NCI-H2029 treated with DMSO at 0.1 percent for 48 hours (cell line): ENCODE measurements at regions not wholly inside any gene's neighbourhood (a gene's known extent, or its start where the extent isn't known, plus 50 kb on each side); places are given as distances from the start of the nearest gene placed in this dataset.

Experiments used
- DNase-seq: peaks from one replicate; lab custom pipeline; 2025; lab: John Stamatoyannopoulos, UW

DNA sequence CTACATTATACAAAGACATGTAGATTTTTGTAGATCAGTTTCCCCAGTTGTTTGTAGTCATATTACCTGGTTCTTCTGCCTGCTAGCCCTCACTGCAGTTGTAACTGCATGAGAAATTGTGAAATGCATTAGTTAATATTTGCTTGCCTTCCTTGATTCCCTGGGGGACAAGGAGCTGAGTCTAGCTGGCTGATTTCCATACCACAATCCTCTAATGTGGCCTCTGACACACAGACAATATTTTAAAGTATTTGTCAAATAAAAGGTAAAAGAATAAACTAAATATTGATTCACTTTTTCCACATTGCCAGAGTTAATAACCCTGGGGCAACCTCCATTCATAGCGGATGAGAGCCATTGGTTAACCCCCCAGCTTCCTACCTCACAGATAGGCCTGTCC, 128.8 kb upstream of the TMEM132C start:
- no peak for DNase-seq

DNA sequence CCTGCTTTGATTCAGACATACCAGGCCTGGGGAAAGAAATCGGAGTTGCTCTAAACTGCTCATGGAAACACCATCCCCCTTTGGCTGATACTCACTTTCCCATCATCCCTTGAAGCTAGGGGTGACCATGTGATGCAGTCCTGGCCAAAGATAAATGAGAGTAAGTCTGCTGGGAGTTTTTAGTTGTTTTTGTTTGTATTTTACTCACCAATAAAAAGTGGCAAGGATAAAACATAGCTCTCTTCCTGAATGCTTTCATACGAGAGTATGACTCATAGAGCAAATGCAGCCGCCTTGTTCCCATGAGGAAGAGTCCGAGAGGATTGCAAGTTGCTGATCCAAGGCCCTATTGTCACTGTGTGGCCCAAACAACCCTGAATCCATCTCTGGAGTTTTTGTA, 126.4 kb upstream of the TMEM132C start:
- no peak for DNase-seq

DNA sequence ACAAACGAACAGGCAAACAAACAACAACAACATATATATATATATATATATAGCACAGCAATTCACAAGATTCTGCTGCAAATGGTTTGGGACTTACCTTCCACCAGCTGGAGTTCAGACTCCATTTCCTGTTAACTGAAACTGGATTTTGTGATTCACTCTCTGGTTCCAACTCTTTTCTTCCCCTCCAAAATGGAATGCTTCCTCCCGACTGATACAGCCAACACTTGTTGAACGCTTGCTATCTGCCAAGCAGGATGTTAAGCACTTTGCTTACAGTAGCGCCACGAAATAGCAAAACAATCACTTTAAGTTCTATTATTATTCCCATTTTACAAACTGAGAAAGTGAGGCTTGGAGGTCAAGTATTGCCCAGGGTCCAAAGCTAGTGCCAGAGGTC, 116.0 kb upstream of the TMEM132C start:
- DNase-seq: no peak

DNA sequence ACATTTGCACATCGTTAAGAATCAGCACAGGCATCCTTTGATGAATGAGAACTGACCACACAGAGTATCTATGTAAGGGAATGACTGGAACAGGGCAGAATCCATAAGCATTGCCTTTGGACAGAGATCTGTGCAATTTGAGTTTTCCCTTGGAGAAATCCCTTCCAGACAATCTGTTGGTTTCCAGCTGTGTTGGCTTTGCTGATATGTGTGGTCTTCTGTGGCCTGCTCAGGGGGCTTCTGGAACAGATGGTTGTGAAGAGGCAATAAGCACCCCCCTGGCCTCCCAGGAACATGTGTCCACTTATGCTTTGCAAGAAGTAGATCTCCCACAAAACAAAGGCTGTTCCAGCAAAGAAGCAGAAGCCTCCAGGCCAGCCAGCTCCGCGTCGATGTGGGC, 111.4 kb upstream of the TMEM132C start:
- no peak for DNase-seq

DNA sequence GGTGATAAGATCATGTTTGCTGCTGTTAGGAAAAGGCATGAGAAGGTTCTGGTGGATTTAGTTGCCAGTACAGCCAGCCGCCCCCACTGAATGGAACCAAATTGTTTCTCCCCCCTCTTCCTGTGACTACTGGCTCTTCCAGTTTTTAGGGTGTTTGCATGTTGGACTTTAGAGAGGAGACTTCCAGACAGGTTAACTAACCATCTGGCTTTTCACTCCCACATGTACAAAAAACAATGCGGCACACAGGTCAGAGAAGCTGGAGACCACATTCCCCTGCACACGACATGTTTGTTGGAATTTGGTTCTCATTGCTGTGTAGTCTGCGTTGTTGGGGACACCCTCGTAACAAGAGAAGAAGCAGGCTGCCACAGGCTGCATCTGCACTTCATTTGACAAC, 103.9 kb upstream of the TMEM132C start:
- DNase-seq: no peak

DNA sequence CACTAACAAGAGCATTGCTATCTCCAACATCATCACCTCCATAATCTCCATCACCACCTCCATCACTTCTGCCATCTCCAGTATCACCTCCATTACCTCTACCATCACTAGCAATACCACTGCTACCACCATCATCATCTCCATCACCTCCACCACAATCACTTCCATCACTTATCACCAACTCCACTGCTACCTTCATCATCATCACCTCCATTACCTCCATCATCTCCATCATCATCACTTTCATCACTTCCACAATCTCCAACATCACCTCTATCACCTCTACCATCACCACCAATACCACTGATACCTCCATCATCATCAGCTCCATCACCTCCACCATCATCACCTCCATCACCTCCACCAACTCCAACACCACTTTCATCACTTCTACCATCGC, 102.4 kb upstream of the TMEM132C start:
- DNase-seq: no peak

DNA sequence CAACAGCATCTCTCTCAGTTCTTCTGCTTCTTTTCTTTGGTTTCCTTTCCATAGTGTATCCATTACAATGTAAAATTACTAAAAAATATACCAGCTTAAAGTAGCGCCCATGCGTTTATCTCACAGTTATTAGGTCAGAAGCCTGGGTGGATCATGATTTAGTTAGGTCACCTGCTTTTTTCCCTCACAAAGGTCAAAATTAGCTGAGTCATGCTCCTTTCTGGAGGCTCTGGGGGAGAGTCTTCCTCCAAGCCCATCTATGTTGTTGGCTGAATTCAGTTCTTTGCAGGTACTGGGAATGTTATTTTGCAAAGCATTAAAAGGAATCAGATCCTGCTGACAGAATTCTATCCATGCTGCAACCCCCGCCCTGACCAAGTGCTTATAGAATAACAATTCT, 101.6 kb upstream of the TMEM132C start:
- DNase-seq: no peak

DNA sequence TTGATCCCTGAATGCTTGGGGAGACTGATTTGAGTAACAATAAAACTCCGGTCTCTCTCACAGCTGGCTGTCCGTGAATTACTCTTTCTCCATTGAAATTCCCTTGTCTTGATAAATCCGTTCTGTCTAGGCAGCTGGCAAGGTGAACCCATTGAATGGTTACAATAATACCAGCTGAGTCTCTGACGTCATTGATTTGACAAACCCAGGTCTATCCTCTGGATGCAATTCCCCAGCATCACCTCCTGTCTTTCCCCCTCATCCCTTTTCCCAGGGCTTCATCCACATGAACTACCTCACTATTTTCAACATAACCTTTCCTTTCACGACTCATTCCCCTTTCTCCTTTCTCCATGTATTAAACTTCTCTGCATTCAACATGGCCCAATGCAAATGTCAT, 98.7 kb upstream of the TMEM132C start:
- no peak for DNase-seq

DNA sequence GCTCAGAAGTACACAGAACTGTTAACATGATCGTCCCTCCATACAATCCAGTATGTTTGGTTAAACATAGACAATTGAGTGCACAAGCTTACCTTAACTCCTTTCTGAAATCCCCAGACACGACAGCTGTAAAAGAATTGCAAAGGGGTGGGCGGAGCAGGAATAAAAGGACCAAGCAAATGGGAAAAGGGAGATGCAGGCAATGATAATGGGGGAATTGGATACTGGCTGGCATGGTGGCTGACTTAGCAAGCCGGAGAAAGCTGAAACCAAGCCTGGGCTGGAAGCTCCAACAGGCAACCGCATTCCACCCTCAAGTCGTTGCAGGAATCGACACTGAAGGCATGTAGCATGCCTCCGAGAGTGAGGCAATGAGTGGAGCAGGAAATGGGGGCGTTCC, 96.8 kb upstream of the TMEM132C start:
- DNase-seq: no peak

DNA sequence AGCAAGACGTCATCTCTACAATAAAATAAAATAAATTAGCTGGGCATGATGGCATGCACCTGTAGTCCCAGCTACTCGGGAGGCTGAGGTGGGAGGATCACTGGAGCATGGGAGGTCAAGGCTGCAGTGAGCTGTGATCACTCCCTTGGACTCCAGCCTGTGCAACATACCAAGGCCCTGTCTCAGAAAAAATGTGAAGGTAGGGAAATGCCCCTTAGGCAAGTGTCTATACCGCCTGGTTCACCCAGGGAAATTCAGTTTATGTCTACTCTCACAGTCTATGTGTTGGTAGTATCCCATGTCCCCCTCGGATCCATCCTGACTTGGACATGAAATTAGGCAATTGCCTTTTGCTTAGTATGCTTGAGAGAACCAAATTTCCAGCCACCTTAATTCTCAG, 88.4 kb upstream of the TMEM132C start:
- DNase-seq: no peak

DNA sequence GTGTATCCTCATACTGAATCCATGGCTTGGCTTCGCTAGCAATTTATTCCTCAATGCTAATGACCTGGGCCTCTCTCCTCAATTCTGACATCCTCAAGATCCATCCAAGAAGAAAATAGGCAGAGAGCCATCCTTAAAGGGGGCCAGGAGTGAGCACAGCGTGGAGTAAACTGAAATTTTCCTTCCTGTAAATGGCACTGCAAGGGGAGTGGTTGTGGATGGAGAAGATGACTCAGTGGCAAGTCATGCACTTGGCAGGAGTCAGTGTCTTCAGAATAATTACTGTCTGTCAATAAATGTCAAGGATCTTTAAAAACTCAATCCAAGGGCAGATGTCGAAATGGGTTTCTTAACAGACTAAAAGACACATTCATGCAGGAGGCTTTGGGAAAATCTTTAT, 88.0 kb upstream of the TMEM132C start:
- DNase-seq: no peak

DNA sequence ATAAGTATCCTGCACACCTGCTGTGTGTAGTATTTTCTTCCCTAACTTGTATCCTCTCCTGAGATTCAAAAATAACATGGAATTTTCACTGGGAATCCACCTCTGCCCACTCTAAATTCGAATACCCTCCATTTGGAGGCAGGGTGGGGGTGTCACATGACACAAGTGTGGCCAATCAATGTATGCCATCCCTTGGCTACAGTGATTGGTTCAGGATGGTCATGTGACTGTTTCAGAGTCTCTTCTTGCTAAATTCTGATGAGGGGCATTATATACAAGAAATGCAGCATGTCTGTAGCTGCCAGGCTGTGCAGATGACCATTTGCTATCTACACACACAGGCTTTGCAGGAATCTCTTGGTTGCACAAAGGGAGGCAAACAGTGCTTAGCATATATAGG, 86.8 kb upstream of the TMEM132C start:
- DNase-seq: no peak

DNA sequence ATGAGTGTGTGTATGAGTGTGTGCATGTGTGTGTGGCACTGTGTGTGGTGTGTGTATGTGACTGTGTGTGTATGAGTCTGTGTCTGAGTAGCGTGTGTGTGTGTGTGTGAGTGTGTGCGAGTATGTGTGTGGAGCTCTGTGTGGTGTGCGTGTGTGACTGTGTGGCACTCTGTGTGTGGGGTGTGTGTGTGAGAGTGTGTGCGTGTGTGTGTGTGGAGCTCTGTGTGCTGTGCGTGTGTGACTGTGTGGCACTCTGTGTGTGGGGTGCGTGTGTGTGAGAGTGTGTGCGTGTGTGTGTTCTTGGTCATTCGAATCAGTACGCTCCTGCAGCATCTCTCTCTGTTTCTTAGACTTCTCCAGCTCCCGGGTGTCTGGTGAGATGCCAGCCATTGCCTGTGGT, 76.9 kb upstream of the TMEM132C start:
- DNase-seq: no peak

DNA sequence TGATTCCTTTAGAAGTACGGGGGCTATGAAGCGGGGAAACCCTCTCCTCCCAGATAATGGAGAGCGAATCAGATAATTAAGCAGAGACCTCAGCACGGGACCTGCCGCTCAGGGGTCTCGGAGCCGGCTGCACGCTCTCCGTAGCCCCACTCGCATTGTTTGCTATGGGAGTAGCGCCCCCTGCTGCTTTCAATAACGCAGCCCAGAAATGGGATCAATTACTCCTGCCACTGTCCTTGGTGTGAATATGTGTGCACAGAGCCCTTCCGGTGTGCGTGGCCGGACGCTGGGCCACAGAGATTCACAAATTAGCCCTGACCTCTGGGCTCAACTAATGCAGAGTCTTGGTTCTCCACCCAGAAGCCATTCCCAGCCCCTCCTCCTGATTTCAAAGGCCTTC, 76.4 kb upstream of the TMEM132C start:
- DNase-seq: no peak

DNA sequence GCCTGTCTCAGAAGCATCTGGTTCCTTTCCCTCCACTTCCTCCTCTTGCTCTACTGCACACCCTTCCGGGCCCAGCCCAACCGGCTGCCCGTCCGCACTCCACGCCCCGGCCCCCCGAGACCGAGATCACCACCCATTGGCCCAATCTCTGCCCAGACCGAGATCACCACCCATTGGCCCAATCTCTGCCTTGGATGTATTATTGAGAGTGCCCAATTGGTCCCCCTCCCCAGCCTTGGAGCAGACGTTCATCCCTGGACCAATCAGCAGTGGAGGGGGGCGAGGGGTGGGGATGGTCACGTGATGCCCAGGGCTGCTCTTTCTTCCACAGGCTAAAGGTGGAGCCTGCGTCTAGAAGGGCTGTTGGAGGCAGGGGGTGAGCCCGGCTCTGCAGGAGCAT, 75.6 kb upstream of the TMEM132C start:
- no peak for DNase-seq

DNA sequence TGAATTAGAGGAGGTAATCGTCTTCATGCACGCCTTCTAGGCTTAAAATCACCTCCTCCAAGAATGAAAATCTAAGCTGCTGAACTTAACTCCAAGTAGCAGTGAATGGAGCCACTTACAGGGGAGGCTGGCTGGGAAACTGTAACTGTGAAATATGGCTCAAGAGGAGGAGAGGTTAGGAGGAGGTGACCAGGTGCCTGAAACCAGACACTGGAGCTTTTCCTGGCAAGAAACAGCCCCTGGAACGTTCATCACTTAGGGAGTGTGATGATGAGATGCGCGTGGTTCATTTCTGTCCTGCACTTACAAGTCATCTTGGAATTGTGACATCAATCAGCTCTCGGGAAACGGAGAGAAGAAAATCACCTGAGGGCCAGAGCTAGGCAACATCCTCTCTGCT, 62.3 kb upstream of the TMEM132C start:
- no peak for DNase-seq

DNA sequence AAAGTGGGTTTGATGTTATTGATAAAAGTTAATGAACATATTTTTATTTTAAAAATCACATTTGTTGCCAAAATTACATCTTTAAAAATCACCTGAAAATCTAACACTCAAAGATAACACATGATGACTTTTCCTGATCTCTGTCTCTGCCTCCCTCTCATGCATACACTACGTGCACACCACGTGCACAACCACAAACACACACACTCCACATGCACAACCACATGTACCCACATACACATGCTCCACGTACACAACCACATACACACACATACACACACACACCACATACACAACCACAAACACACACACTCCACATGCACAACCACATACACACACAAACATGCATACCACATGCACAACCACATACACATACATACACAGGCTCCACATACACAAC, 61.8 kb upstream of the TMEM132C start:
- no peak for DNase-seq

DNA sequence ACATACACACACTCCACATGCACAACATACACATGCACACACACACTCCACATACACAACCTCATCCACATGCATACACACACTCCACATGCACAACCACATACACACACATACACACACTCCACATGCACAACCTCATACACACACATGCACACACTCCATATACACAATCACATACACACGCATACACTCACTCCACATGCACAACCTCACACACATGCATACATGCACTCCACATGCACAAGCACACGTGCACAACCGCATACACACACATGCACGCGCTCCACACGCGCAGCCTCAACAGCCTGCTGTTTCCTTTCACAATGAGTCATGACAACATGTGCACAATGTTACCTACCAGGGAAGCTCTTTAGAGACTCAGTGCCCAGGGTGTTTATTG, 61.2 kb upstream of the TMEM132C start:
- DNase-seq: no peak
